GM20000 (cell line): ENCODE measurements at regions not wholly inside any gene's neighbourhood (a gene's known extent, or its start where the extent isn't known, plus 50 kb on each side); places are given as distances from the start of the nearest gene placed in this dataset.

ENCODE experiments used
- DNase-seq: peaks from one replicate; pipeline ENCODE4 v3.0.0; 2012; ENCODE audit warnings: low spot score
- TF ChIP-seq, protein P1 (sequence below): IDR thresholded peaks from 2 replicates; pipeline ENCODE4 v1.5.1; 2012; ENCODE audit warnings: mild to moderate bottlenecking, control low read depth; ENCODE audit errors: extremely low read depth, missing control alignments

DNA sequence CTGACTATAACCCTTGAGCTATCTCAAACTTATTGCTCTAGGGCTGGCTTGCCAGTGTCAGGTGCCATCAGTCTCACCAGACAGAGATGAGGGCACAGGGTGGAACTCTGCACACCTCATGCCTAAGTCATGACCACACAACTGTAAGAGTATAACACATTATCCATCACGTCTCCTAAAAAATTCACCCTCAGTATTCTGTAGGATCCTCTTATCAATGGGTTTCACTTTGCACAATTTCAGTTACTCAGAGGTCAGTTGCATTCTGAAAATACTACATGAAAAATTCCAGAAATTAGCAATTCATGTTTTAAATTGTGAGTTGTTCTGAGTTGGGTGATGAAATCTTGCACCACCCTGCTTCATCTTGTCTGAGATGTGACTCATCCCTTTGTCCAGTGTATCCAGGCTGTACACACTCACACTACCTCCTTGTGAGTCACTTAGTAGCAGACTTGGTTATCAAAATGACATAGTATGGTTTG, 690.9 kb upstream of the CDH18 start:
- DNase-seq: no peak
- TF ChIP-seq, protein P1, sequence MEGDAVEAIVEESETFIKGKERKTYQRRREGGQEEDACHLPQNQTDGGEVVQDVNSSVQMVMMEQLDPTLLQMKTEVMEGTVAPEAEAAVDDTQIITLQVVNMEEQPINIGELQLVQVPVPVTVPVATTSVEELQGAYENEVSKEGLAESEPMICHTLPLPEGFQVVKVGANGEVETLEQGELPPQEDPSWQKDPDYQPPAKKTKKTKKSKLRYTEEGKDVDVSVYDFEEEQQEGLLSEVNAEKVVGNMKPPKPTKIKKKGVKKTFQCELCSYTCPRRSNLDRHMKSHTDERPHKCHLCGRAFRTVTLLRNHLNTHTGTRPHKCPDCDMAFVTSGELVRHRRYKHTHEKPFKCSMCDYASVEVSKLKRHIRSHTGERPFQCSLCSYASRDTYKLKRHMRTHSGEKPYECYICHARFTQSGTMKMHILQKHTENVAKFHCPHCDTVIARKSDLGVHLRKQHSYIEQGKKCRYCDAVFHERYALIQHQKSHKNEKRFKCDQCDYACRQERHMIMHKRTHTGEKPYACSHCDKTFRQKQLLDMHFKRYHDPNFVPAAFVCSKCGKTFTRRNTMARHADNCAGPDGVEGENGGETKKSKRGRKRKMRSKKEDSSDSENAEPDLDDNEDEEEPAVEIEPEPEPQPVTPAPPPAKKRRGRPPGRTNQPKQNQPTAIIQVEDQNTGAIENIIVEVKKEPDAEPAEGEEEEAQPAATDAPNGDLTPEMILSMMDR: no peak

DNA sequence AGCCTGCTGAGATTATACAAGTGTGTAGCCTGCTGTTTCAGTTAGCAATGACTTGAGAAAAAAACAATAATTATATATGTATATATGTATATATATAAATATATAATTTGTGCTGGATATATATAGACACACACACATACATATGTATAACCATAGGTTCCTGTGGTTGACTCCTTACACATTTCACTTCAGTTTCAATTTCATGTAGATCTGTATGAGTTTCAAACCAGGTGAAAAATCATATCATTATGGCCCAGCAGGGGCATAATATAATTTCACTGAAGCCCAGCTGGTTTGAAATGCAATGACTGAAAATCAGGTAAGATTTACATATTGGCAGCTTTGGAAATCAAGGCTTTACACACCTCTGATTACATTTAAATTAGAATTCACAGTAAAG, 690.4 kb upstream of the CDH18 start:
- DNase-seq: no peak

DNA sequence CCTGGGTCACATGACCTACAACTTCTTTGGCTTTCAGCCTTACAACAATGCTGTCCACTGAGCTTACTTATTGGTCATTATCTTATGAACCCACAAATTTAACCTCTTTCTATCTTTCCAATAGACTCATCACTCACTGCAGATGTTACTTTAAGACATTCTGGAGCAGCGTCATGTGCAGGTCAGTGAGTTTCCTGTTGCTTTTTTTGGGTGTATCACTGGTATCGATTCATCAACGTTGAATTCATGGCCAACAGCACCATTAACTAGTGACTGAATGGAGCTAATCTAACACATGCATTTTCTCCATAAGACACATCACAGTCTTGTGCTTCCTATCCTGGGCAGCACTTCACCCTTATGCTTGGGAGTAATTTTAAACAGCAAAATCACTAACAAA, 672.6 kb upstream of the CDH18 start:
- TF ChIP-seq, protein P1: no peak
- DNase-seq: no peak

More for the DNA sequence above, 690.4 kb upstream of the CDH18 start:
- TF ChIP-seq, protein P1: no peak

DNA sequence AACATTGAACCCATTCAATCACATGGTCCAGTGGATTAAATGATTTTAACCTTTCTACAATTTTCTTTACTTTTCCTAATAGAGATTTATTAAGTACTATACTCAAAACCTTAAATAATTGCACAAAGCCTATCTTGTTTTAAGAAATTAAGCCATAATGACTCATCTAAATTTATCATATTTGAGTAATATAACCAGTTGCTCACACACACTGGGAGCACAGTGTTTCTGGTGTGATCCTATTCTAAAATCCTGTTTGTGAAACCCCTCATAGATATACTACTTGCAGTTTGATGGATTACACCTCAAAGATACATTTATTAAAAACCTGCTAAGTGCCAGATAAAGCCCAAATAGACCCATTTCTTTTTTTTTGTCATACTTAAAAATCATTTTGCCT, 668.3 kb upstream of the CDH18 start:
- TF ChIP-seq, protein P1: no peak
- DNase-seq: no peak

DNA sequence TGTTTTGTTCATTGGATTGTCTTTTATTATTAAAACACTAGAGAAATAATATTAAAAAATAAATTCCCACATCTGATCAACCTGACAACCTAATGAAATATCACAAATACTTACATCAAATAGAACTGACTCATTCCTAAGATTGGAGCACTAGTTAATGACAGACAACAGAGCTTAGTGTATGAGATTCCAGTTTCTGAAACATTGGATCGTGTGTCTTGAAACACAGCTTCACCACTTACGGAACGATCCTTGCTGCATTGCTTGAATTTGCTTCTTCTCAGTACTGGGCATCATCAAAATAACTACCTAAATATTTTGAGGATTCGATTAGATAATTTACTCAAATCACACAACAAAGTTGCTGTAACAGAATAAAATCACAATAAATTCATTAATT, 667.2 kb upstream of the CDH18 start:
- DNase-seq: no peak
- TF ChIP-seq, protein P1: no peak

DNA sequence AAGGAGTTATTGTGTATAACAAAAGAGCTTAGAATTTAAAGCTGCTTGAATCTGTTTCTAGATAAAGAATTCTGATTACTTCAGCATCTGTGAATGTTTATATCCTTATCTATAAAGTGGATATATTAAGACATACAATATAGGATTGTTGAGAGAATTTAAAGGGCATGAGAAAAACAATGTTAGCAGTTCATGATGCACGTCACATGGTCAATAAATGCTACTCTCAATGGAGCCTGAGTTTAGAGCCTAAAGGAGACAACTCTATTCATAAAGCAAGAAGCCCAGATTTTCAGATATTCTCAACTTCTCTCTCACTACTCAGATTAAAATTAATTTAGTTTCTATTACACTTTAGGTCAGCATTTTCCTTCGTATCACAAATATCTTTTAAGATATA, 666.7 kb upstream of the CDH18 start:
- DNase-seq: no peak
- TF ChIP-seq, protein P1: no peak

DNA sequence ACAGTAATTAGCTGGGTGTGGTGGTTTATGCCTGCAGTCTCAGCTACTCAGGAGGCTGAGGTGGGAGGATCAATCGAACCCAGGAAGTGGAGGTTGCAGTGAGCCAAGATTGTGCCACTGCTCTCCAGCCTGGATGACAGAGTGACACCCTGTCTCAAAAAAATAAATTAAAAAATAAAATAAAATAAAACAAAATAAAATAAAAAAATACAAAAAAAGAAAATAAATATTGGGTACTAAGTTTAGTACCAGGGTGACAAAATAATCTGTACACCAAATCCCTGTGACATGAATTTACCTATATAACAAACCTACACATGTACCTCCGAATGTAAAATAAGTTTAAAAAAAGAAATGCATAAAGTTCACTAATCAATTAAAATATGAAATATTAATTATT, 666.0 kb upstream of the CDH18 start:
- TF ChIP-seq, protein P1: no peak
- DNase-seq: no peak

DNA sequence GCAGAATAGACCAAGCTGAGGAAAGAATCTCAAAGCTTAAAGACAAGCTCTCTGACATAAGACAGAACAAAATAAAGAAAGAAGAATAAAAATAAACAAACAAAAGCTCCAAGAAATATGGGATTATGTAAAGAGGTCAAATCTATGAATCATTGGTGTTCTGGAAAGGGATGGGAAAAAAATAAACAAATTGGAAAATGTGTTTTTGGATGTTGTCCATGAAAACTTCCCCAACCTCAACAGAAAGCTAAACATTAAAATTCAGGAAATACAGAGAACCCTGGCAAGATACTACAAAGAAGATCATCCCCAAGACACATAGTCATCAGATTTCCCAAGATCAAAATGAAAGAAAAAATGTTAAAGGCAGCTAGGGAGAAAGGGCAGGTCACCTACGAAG, 662.0 kb upstream of the CDH18 start:
- DNase-seq: no peak
- TF ChIP-seq, protein P1: no peak
